Type B pancreatic cell (in vitro differentiated cells): ENCODE measurements at regions not wholly inside any gene's neighbourhood (a gene's known extent, or its start where the extent isn't known, plus 50 kb on each side); places are given as distances from the start of the nearest gene placed in this dataset.

Experiments used
- DNase-seq: peaks from one replicate; pipeline ENCODE4 v3.0.0; 2021; ENCODE audit warnings: mixed read lengths; ENCODE audit not compliant: unreplicated experiment; ENCODE audit errors: extremely low spot score
- H3K27ac Mint-ChIP-seq: 2 replicates; pipeline ENCODE4 v1.8.0; 2021; ENCODE audit warnings: mild to moderate bottlenecking, mixed read lengths
- H3K27me3 Mint-ChIP-seq: 2 replicates; pipeline ENCODE4 v1.8.0; 2021; ENCODE audit warnings: mixed read lengths
- H3K36me3 Mint-ChIP-seq: 2 replicates; pipeline ENCODE4 v1.8.0; 2021; ENCODE audit warnings: mixed read lengths
- H3K4me1 Mint-ChIP-seq: one replicate; pipeline ENCODE4 v1.8.0; 2021; ENCODE audit warnings: mixed read lengths; ENCODE audit not compliant: unreplicated experiment
- H3K4me3 Mint-ChIP-seq: 2 replicates; pipeline ENCODE4 v1.8.0; 2021; ENCODE audit warnings: mild to moderate bottlenecking, mixed read lengths
- H3K9me3 Mint-ChIP-seq: 2 replicates; pipeline ENCODE4 v1.8.0; 2021; ENCODE audit warnings: mixed read lengths
- CTCF ChIP-seq: fragments of 200-600 bp; sonication (generic); conservative IDR thresholded peaks from 2 replicates; pipeline ENCODE4 v1.5.0; 2021; ENCODE audit warnings: antibody characterized with exemption, mild to moderate bottlenecking

- H3K27ac Mint-ChIP-seq, result no peak overlapping the region
- TF ChIP-seq CTCF, result no peak
- no peak overlapping the region for H3K4me3 Mint-ChIP-seq
- no peaks in the 10 kb centered on the region for H3K36me3 Mint-ChIP-seq
- no peaks in the 10 kb centered on the region for H3K27me3 Mint-ChIP-seq
- H3K9me3 Mint-ChIP-seq, result no peaks in the 10 kb centered on the region
- H3K4me1 Mint-ChIP-seq, result peaks cover 5% of the 10 kb centered on the region
- DNase-seq, result no peak
Measured at GRCh38 chr18:37944700-37945270, 379.2 kb upstream of the CELF4 start.

GRCh38 chr18:37937287-37937686 lies 371.7 kb upstream of the CELF4 start:
- Mint-ChIP-seq H3K36me3 (no peaks in the 10 kb centered on the region), H3K4me1 (no peaks in the 10 kb centered on the region), H3K4me3 (no peak overlapping the region), H3K27ac (no peak overlapping the region), H3K9me3 (peaks cover 10% of the 10 kb centered on the region), H3K27me3 (no peaks in the 10 kb centered on the region)
- TF ChIP-seq CTCF, result no peak
- DNase-seq, result no peak

- no peak for DNase-seq
- Mint-ChIP-seq H3K27me3 (no peaks in the 10 kb centered on the region), H3K4me1 (no peaks in the 10 kb centered on the region), H3K27ac (no peak overlapping the region), H3K4me3 (no peak overlapping the region), H3K9me3 (peaks cover 10% of the 10 kb centered on the region), H3K36me3 (no peaks in the 10 kb centered on the region)
- no peak for TF ChIP-seq CTCF
Measured at GRCh38 chr18:37935086-37935485, 369.5 kb upstream of the CELF4 start.

- Mint-ChIP-seq H3K4me3 (no peak overlapping the region), H3K27ac (no peak overlapping the region), H3K9me3 (no peaks in the 10 kb centered on the region), H3K36me3 (no peaks in the 10 kb centered on the region), H3K27me3 (no peaks in the 10 kb centered on the region), H3K4me1 (no peaks in the 10 kb centered on the region)
- no peak for DNase-seq
- TF ChIP-seq CTCF, result no peak
Measured at GRCh38 chr18:37930640-37931039, 365.0 kb upstream of the CELF4 start.

GRCh38 chr18:37922162-37922561 lies 356.6 kb upstream of the CELF4 start:
- no peaks in the 10 kb centered on the region for H3K36me3 Mint-ChIP-seq
- no peaks in the 10 kb centered on the region for H3K9me3 Mint-ChIP-seq
- H3K4me3 Mint-ChIP-seq, result no peak overlapping the region
- TF ChIP-seq CTCF, result no peak
- H3K4me1 Mint-ChIP-seq, result no peaks in the 10 kb centered on the region
- H3K27me3 Mint-ChIP-seq, result no peaks in the 10 kb centered on the region
- no peak overlapping the region for H3K27ac Mint-ChIP-seq
- no peak for DNase-seq

- H3K4me1 Mint-ChIP-seq, result no peaks in the 10 kb centered on the region
Measured at GRCh38 chr18:37920865-37921264, 355.3 kb upstream of the CELF4 start.

More at GRCh38 chr18:37920865-37921264, 355.3 kb upstream of the CELF4 start:
- H3K27me3 Mint-ChIP-seq, result no peaks in the 10 kb centered on the region
- no peak overlapping the region for H3K4me3 Mint-ChIP-seq
- TF ChIP-seq CTCF, result no peak
- DNase-seq, result no peak
- no peaks in the 10 kb centered on the region for H3K36me3 Mint-ChIP-seq
- H3K9me3 Mint-ChIP-seq, result no peaks in the 10 kb centered on the region
- H3K27ac Mint-ChIP-seq, result no peak overlapping the region
